Caco-2 (cell line): ENCODE measurements at regions not wholly inside any gene's neighbourhood (a gene's known extent, or its start where the extent isn't known, plus 50 kb on each side); places are given as distances from the start of the nearest gene placed in this dataset.

Experiments
- BruUV-seq: library from RNA; stranded (reverse); fragments of 400-500 nt; replicated peaks from 2 replicates; lab custom pipeline; 2021; lab: Mats Ljungman, UMichigan
- CTCF ChIA-PET: fragments of 300-600 bp; sonication (Branson Sonifier 250); formaldehyde crosslinking; loops from one replicate; lab custom pipeline; 2022; ENCODE audit warnings: antibody characterized with exemption; lab: Charles Lee
- POLR2A ChIA-PET: fragments of 300-600 bp; sonication (Branson Sonifier 250); formaldehyde crosslinking; loops from one replicate; lab custom pipeline; 2022; ENCODE audit warnings: antibody characterized with exemption; lab: Charles Lee
- DNase-seq, 2 experiments: peaks; one replicate each; pipeline versions ENCODE4 v3.0.0 to v3.0.0-alpha.2; 2020 to 2022
- H3K27me3 ChIP-seq: replicated peaks from 2 replicates; pipeline ENCODE4 v1.6.0; 2011; ENCODE audit warnings: low read length; ENCODE audit not compliant: control insufficient read depth, insufficient read depth
- H3K36me3 ChIP-seq: 2 replicates; pipeline ENCODE4 v1.5.1; 2011; ENCODE audit warnings: low read length; ENCODE audit not compliant: control insufficient read depth, insufficient read depth
- H3K4me1 ChIP-seq: fragments of 250-450 bp; sonication (Bioruptor Pico); 2 replicates; pipeline ENCODE4 v1.5.1; 2020; ENCODE audit warnings: mild to moderate bottlenecking
- H3K4me3 ChIP-seq: 2 replicates; pipeline ENCODE4 v1.5.1; 2011; ENCODE audit warnings: low read depth, mild to moderate bottlenecking, control low read depth, low read length
- H3K9me3 ChIP-seq: fragments of 250-450 bp; sonication (Bioruptor Pico); 2 replicates; pipeline ENCODE4 v1.5.1; 2020; ENCODE audit warnings: mild to moderate bottlenecking, moderate library complexity
- H3K27ac Mint-ChIP-seq: one replicate; pipeline ENCODE4 v1.8.0; 2022; ENCODE audit warnings: mixed read lengths; ENCODE audit not compliant: unreplicated experiment
- H3K27me3 Mint-ChIP-seq: one replicate; pipeline ENCODE4 v1.8.0; 2022; ENCODE audit warnings: mixed read lengths; ENCODE audit not compliant: insufficient read depth, unreplicated experiment
- H3K36me3 Mint-ChIP-seq: one replicate; pipeline ENCODE4 v1.8.0; 2022; ENCODE audit warnings: mild to moderate bottlenecking, mixed read lengths; ENCODE audit not compliant: insufficient read depth, unreplicated experiment
- H3K4me1 Mint-ChIP-seq: one replicate; pipeline ENCODE4 v1.8.0; 2022; ENCODE audit warnings: low read depth, mixed read lengths; ENCODE audit not compliant: unreplicated experiment
- H3K4me3 Mint-ChIP-seq: one replicate; pipeline ENCODE4 v1.8.0; 2022; ENCODE audit warnings: mild to moderate bottlenecking, moderate library complexity, mixed read lengths; ENCODE audit not compliant: unreplicated experiment
- H3K9me3 Mint-ChIP-seq: one replicate; pipeline ENCODE4 v1.8.0; 2022; ENCODE audit warnings: mixed read lengths; ENCODE audit not compliant: unreplicated experiment
- CTCF ChIP-seq, 2 experiments: fragments of 200-600 bp in 1 of 2; IDR thresholded peaks; 1 replicate in 1 of 2; 2 replicates in 1 of 2; pipeline versions ENCODE4 v1.5.1 to v1.8.0; 2011 to 2022; ENCODE audit warnings: antibody characterized with exemption in 1 of 2, control low read depth in 1 of 2, inconsistent platforms in 1 of 2, low read depth in 1 of 2, low read length in 1 of 2, mild to moderate bottlenecking in 1 of 2, moderate library complexity in 1 of 2; ENCODE audit not compliant: insufficient read depth in 1 of 2, severe bottlenecking in 1 of 2, unreplicated experiment in 1 of 2
- intact Hi-C: fragments of 100-400 bp; cut with micrococcal nuclease; formaldehyde crosslinking; loops from one replicate; pipeline ENCODE4 v1.10.0; 2022; ENCODE audit not compliant: unreplicated experiment

DNA sequence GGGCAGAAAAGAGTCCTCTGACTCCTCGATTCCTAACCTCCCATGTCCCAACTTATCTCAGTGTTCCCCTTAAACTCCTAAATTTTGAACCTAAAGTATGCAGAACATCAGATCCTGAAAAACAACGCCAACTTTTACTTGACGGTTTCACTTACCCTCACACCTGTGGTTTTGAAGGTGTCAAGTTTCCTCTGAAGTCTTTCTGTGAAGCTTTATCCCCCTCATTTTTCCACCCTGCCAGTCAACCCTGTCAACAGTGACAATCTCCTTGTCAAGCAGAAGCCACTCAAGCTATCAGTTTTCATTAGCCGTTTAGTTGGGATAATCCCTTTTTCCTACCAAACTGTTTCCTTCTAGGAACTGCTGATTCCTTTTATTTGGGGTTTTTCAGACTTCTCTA, 245.4 kb upstream of the PREP start:
- H3K36me3 Mint-ChIP-seq: no peaks in the 10 kb centered on the region
- no peaks in the 10 kb centered on the region for H3K27me3 ChIP-seq
- H3K27ac Mint-ChIP-seq: no peak overlapping the region
- H3K4me3 Mint-ChIP-seq: no peak overlapping the region
- BruUV-seq: no TSS peak
- no peaks in the 10 kb centered on the region for H3K36me3 ChIP-seq
- ChIA-PET CTCF (no interaction called here), POLR2A (no interaction called here)
- H3K9me3 Mint-ChIP-seq: no peaks in the 10 kb centered on the region
- H3K4me3 ChIP-seq: no peak overlapping the region
- no peaks in the 10 kb centered on the region for H3K9me3 ChIP-seq
- intact Hi-C loops: no loop called here
- no peak for TF ChIP-seq CTCF (IDR thresholded peaks at IDR 0.05; ENCODE audit: insufficient read depth in 1 of 2, low read depth in 1 of 2, low read length in 1 of 2, severe bottlenecking in 1 of 2, unreplicated experiment in 1 of 2)
- no peak for DNase-seq
- H3K4me1 ChIP-seq: peaks cover 16% of the 10 kb centered on the region; the same call in 1 of the 2 replicates
- no peaks in the 10 kb centered on the region for H3K4me1 Mint-ChIP-seq
- no peaks in the 10 kb centered on the region for H3K27me3 Mint-ChIP-seq

GRCh38 chr6:105646391-105646867, 243.5 kb upstream of the PREP start:
- Mint-ChIP-seq H3K9me3 (no peaks in the 10 kb centered on the region), H3K36me3 (no peaks in the 10 kb centered on the region), H3K27ac (no peak overlapping the region), H3K4me1 (no peaks in the 10 kb centered on the region), H3K4me3 (no peak overlapping the region), H3K27me3 (no peaks in the 10 kb centered on the region)
- no peaks in the 10 kb centered on the region for H3K36me3 ChIP-seq
- no TSS peak for BruUV-seq
- DNase-seq: no peak
- H3K9me3 ChIP-seq: no peaks in the 10 kb centered on the region
- ChIA-PET POLR2A (no interaction called here), CTCF (no interaction called here)
- peaks cover 16% of the 10 kb centered on the region; the same call in 1 of the 2 replicates for H3K4me1 ChIP-seq
- H3K27me3 ChIP-seq: no peaks in the 10 kb centered on the region
- H3K4me3 ChIP-seq: no peak overlapping the region
- intact Hi-C loops: no loop called here
- TF ChIP-seq CTCF (IDR thresholded peaks at IDR 0.05; ENCODE audit: insufficient read depth in 1 of 2, low read depth in 1 of 2, low read length in 1 of 2, severe bottlenecking in 1 of 2, unreplicated experiment in 1 of 2): no peak

DNA sequence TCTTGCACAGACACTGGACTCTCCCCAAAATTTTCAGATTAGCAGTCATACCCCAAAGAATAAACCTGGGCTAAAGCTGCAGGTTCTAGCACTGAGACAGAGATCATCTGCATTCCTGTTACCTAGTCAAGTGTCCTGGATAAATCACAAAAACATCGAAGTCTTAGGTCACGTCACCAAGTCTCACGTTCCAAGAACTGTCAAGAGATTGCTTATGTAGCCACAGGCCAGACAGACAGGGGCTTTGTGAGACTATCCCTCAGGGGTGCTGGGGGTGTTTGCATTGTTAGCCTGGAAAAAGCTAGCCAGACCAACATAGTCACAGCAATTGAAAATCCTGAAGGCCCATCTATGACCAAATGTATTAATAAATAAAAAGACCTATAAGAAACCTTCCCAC, 243.1 kb upstream of the PREP start:
- TF ChIP-seq CTCF (IDR thresholded peaks at IDR 0.05; ENCODE audit: insufficient read depth in 1 of 2, low read depth in 1 of 2, low read length in 1 of 2, severe bottlenecking in 1 of 2, unreplicated experiment in 1 of 2): no peak
- Mint-ChIP-seq H3K4me3 (no peak overlapping the region), H3K27me3 (no peaks in the 10 kb centered on the region), H3K4me1 (no peaks in the 10 kb centered on the region), H3K36me3 (no peaks in the 10 kb centered on the region), H3K27ac (no peak overlapping the region), H3K9me3 (no peaks in the 10 kb centered on the region)
- Histone ChIP-seq H3K36me3 (no peaks in the 10 kb centered on the region), H3K4me1 (peaks cover 14% of the 10 kb centered on the region; the same call in 1 of the 2 replicates), H3K4me3 (no peak overlapping the region), H3K27me3 (no peaks in the 10 kb centered on the region), H3K9me3 (no peaks in the 10 kb centered on the region)
- POLR2A ChIA-PET: no interaction called here
- BruUV-seq: no TSS peak
- CTCF ChIA-PET: no interaction called here
- intact Hi-C loops: no loop called here
- DNase-seq: no peak
